Astrocyte (in vitro differentiated cells and primary cell): ENCODE measurements at regions not wholly inside any gene's neighbourhood (a gene's known extent, or its start where the extent isn't known, plus 50 kb on each side); places are given as distances from the start of the nearest gene placed in this dataset.

Experiments used
- EZH2 ChIP-seq: IDR thresholded peaks from 2 replicates; pipeline ENCODE4 v1.6.1; 2012; ENCODE audit warnings: mild to moderate bottlenecking, low read length, inconsistent platforms; ENCODE audit not compliant: insufficient read depth
- TF ChIP-seq, protein P1 (sequence below): IDR thresholded peaks from 2 replicates; pipeline ENCODE4 v1.5.1; 2011; ENCODE audit warnings: low read depth, mild to moderate bottlenecking, inconsistent platforms, low read length, moderate library complexity; ENCODE audit not compliant: insufficient read depth

DNA sequence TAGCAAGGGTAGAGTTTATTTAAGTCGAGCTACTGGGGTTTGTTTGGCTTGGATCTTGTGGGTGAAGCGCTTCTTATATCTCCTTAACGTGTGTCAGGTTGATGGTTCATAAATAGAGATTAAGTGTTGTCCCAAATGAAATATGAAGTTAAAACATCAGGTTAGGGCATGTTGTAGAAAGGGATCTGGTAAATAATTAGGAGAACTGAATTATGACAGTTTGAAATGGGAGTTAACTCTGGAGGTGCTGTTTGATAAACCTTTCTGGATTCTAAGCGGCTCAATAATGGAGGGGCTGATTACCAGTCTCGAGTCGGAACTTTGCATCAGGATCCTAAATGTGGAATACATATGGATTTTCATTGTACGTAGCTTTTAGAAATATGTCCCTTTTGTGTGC, 717.0 kb upstream of the WWC1 start:
- TF ChIP-seq EZH2, result no peak
- TF ChIP-seq, protein P1, sequence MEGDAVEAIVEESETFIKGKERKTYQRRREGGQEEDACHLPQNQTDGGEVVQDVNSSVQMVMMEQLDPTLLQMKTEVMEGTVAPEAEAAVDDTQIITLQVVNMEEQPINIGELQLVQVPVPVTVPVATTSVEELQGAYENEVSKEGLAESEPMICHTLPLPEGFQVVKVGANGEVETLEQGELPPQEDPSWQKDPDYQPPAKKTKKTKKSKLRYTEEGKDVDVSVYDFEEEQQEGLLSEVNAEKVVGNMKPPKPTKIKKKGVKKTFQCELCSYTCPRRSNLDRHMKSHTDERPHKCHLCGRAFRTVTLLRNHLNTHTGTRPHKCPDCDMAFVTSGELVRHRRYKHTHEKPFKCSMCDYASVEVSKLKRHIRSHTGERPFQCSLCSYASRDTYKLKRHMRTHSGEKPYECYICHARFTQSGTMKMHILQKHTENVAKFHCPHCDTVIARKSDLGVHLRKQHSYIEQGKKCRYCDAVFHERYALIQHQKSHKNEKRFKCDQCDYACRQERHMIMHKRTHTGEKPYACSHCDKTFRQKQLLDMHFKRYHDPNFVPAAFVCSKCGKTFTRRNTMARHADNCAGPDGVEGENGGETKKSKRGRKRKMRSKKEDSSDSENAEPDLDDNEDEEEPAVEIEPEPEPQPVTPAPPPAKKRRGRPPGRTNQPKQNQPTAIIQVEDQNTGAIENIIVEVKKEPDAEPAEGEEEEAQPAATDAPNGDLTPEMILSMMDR, result no peak
